GM10266 (cell line): ENCODE measurements at regions not wholly inside any gene's neighbourhood (a gene's known extent, or its start where the extent isn't known, plus 50 kb on each side); places are given as distances from the start of the nearest gene placed in this dataset.
"Not testable (repeated sequence)": the region's sequence is repeated elsewhere in the genome, so short reads cannot be mapped to it uniquely, and the experiment has no call there.

Experiments
- DNase-seq: peaks from one replicate; pipeline ENCODE4 v3.0.0; 2012; ENCODE audit errors: extremely low spot score
- CTCF ChIP-seq: IDR thresholded peaks from 2 replicates; pipeline ENCODE4 v1.5.1; 2012; ENCODE audit warnings: mild to moderate bottlenecking, low read depth; ENCODE audit not compliant: control insufficient read depth, insufficient read depth; ENCODE audit errors: missing control alignments

GRCh38 chr13:33411312-33411711 is 125.8 kb upstream of the STARD13 start:
- no peak for DNase-seq
- TF ChIP-seq CTCF: no peak

- TF ChIP-seq CTCF: no peak
- DNase-seq: no peak
Observed at GRCh38 chr13:33415822-33416221, 130.3 kb upstream of the STARD13 start.

GRCh38 chr13:33418224-33418953 is 132.8 kb upstream of the STARD13 start:
- not testable (repeated sequence) for DNase-seq

- DNase-seq: not testable (repeated sequence)
Observed at GRCh38 chr13:33420117-33420516, 134.6 kb upstream of the STARD13 start.

GRCh38 chr13:33426131-33426530 is 140.6 kb upstream of the STARD13 start:
- no peak for DNase-seq

GRCh38 chr13:33433316-33433715 is 147.8 kb upstream of the STARD13 start:
- no peak for DNase-seq
- no peak for TF ChIP-seq CTCF

More at GRCh38 chr13:33426131-33426530, 140.6 kb upstream of the STARD13 start:
- TF ChIP-seq CTCF: no peak

- no peak for TF ChIP-seq CTCF
- no peak for DNase-seq
Observed at GRCh38 chr13:33434676-33435075, 149.1 kb upstream of the STARD13 start.

GRCh38 chr13:33435207-33435606 is 149.7 kb upstream of the STARD13 start:
- TF ChIP-seq CTCF: no peak
- no peak for DNase-seq
